ENCODE measurements at regions not wholly inside any gene's neighbourhood (a gene's known extent, or its start where the extent isn't known, plus 50 kb on each side); places are given as distances from the start of the nearest gene placed in this dataset.

DNA sequence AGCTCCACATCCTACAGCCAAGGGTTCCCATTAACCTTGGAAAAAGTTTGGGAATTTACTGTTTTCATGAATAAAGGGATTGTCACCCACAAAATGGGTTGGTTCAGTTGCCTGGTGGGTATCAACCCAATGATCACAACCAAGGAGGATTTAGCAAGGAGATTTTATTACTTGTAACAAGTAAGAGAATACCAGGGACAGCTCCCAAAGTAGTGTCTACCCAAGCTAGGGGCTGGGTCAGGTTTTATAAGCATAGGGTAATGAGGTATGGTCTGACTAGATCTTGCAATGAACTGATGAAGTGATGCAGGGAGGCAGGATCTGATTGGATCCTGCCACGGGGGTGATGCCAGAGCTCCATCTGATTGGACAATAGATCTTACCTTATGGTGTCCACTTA is 681.8 kb downstream of the SLC4A3 start:
- DNase-seq, result no peak

DNA sequence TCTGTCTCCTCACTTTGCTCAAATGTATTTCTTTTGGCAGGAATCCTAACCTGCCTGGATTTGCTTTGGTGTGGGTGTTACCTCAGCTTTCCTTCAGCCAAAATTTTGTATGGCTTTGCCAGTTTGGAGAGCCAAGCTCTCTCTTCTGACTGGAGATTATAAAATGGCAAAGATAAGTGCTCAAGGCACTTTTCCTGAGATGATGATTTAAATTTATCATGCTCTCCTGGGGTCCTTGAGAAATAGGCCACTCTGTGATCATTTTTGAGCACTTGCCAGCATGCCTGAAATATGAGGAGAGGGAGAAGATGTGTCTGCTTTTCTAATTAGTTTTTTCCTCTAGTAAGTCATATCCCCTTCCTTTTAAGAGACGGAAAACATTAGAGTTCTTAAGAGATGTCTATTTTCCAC is 683.0 kb downstream of the SLC4A3 start:
- no peak for DNase-seq

DNA sequence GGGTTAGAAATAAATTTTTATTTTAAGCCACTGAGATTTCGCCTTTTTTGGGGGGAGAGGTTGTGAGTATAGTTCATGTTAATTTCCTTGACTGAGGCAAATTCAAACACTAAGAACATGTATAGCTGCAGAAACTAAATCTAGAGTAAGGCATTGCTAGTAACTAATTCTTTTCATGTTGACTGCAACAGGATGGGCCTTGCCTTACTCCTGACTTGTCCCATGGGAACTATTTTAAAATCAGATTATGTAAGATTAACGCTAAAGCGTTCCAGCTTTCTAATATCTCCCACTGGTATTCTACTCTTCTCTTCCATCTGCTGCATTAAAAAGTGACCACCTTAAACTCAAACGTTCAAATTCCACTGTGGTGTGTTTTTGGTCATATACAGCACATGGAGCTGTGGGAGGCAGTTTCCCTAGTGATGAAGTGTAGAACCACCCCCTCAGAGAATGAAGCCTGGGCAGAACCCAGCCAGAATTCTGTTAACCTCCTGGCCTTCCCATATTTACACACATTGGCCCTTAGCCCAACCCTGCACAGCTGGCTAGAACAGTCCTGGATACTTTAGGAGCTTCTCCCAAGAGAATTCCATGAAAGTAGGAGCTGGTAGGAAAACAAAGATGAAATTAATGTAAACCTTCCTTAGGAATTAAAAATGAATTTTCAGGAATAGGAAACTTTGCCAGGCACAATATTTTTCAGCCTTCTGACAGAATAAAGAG is 687.8 kb downstream of the SLC4A3 start:
- no peak for DNase-seq

DNA sequence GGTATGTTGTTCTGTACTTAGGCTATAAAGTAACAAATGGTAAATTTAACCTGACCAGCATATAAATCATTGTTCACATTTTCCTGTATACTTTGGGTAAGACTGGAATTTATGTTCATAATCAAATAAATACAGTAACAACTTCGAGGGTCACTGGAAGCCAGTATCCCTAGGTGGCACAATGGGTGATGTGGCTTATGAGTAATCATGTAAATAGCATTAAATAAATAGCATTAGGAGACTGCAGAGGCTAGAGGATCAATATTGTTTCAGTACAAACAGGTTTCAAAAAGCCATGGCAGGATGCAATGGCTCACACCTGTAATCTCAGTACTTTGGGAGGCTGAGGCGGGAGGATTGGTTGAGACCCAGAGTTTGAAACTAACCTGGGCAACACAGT is 690.6 kb downstream of the SLC4A3 start:
- no peak for DNase-seq

DNA sequence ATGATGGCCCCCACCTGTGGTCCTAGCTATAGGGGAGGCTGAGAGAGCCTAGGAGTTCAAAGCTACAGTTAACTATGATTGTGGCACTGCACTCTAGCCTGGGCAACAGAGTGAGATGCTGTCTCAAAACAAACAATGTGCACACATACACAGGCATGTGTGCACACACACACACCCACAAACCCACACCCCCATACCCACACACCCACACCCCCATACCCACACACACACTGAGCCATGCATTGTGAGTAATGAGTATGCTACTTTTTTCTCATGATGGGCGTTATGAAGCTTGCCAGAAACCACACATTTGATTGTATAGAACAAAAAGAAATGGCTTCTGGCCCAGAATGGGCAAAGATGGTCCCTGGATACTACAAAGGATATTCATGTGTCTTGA is 691.1 kb downstream of the SLC4A3 start:
- DNase-seq, result no peak

DNA sequence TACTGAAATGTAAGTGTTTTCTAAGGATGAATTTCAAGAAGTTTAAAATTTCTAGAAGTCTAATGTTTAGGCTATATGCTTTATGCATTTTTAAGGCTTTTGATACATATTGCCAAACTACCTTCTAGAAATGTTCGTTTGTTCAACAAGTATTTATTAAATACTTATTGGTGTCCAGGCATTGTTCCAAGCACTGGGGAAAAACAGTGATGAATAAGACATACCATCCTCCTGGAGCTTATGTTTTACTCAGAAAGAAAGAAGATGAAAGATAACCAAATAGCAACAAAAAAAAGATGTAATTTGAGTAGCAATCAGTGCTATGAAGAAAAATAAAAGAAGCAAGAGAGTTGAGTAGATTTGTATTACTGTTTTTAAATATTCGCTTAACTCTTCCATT is 692.9 kb downstream of the SLC4A3 start:
- no peak for DNase-seq

DNA sequence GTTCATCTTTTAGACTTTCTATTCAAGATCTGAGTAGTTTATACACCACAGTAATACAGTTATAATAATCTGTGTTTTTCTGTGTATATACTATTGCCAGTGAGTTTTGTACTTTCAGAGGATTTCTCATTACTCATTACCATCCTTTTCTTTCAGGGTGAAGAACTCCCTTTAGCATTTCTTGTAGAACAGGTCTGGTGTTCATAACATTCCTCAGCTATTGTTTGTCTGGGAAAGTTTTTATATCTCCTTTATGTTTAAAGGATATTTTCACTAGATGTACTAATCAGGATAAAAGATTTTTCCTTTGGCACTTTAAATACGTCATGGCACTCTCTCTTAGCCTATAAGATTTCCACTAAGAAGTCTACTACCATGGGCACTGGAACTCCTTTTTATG is 705.5 kb downstream of the SLC4A3 start:
- DNase-seq, result no peak

DNA sequence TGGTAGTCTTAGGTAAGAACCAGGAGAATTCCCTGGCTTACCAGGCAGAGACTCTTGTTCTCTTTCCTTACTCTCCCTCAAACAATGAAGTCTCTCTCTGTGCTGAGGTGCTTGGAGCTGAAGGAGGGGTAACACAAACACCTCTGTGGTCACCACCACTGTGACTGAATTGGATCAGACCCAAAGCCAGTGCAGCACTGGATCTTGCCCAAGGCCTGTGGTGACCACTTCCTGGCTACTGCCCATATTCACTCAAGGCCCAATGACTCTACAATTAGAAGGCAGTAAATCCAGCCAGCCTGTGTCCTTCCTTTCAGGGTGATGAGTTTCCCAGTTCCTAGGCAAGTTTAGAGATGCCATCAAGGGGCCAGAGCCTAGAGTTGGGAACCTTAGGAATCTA is 706.8 kb downstream of the SLC4A3 start:
- no peak for DNase-seq

DNA sequence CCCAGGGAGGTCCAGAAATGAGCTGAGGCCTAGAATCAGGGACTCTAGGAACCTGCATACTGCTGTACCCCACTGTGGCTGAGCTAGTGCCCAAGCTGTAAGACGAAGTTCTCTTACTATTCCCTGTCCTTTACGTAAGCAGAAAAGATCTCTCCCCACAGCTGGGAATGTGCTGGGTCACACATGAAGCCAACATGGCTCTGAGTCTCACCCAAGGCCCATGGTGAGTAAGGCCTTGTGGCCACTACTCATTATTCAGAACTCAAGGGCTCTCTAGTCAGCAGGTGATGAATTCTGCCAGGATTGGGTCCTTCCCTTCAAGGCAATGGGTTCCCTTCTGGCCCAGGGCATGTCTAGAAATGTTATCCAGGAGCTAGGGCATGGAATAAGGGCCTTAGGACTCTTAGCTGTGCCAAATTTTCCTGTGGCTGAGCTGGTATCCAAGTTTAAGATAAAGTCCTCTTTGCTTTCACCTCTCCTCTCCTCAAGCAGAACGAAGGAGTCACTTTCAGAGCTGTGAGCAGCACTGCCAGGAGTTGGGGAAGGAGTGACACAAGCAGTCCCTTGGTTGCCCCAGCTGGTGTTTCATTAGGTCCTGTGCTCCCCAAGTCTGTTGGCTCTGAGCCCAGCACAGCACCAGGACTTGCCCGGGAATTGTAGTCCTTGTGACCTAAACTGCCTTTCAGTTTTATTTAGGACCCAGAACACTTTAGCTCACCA is 707.6 kb downstream of the SLC4A3 start:
- no peak for DNase-seq

DNA sequence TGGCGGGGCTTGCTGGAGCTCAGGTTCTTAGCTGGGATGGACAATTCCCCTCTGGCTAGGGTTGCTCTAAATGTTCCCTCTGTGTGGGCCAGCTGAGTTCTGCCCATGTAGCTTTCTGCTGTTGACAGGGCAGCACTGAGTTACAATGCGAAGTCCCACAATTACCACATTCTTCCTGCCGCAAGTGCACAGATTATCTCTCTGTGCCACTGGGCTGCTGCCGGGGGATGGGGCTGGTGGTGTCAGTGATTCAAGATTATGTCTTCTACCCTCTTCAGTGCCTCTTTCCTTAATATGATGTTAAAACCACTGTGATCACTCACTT is 708.1 kb downstream of the SLC4A3 start:
- no peak for DNase-seq

DNA sequence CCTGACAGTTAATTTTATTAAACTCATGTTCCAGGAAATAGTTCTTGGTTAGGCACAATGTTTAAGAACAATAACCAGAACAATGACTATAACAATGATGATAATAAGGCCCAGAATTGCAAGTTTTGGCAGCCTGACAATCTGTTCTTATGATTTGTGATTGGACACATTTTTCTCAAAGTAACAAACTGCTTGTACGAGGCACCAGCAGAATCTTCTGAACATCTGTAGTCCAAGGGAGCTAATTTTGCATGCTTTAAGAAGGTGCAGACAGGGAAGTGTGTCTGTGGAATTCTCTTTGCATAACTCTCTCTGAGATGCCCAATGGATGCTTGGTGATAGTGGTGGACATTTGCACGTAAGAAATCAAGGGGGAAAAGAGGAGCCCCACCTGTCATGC is 709.3 kb downstream of the SLC4A3 start:
- no peak for DNase-seq

DNA sequence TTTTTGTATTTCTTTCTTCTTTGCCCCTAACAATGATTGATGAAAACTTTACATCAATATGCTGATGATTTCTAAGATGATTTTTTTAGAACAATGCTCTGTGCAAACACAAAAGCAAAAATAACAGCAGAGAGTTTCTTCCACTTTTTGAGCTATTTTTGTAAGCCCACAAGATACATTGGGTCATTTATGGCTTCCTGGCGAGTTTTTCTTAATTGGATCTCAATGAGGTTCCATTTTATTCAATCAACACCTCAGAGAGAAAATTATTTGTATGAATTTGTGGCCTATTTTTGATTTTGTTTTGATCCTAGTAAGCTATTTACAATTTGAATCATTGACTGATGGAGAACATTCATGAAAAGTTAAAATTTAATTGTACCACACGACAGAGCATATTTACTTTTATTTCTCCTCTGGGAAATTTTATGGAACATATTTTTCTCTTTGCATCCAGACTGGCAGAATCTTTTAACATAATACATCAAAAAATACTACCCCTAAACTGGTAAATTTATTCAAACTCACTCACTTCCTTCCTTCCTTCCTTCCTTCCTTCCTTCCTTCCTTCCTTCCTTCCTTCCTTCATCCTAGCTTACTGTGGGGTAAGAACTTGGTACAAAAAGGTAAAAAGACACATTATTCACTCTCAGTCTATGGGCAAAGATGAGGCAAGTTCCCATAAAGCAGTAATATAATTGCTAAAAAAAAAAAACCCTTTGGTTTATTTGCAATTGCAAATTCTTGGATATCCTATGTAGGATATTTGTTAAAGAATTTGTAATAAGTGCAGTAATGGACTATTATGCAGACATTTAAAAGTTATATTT is 710.4 kb downstream of the SLC4A3 start:
- DNase-seq, result no peak

DNA sequence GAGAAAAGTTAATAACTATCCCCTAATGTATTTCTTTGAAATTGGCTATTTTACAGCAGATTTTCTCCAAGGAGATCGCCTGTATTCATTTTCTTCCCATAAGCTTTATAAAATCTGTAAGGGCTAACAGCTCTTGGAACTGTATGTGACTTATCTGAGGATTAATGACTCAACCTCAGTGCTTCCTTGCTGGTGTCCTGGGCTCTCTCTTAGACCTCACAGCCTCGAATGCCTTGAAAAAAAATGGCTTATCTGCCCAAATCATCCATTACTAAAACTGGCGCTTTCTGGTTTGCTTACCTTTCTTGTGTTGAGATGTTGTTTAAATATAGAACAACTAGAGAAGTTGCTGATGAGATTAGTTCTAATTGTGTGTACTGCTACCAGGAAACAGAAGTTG is 713.6 kb downstream of the SLC4A3 start:
- DNase-seq, result no peak

DNA sequence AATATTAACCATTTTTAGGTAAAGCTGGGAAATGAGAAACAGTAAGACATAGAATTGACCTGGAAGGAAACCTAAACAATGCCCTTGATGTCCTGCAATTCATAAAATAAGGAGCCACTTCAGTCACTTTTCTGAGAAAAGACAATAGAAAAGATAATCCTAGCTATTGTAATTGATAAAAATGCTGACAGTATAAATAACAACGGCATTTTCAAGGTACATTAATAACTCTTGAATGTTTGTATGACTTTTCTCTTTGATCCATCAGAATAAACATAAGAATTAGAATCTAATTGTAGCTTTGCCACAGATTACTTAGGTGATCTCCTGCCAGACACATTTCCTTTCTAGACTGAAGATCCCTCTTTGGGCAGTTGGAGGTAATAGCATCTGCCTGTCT is 719.5 kb downstream of the SLC4A3 start:
- DNase-seq, result no peak

DNA sequence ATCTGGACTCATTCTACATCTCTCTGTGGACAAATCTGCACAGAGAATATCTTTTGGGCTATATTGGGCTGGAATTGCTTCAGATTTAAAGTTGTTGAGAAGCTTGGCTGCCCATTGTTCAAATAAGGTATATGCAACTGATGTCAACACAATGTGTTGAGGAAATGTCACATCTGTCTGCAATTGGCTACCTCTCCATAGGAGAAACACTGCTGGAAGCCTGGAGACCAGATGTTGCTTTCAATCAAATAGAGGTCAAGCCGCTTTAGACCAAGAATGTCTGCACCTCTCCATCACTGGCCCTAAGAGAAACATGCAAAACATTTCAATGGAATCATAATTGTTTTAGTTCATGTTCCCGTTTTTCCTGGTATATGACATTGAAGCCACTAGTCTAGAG is 720.2 kb downstream of the SLC4A3 start:
- DNase-seq, result no peak

DNA sequence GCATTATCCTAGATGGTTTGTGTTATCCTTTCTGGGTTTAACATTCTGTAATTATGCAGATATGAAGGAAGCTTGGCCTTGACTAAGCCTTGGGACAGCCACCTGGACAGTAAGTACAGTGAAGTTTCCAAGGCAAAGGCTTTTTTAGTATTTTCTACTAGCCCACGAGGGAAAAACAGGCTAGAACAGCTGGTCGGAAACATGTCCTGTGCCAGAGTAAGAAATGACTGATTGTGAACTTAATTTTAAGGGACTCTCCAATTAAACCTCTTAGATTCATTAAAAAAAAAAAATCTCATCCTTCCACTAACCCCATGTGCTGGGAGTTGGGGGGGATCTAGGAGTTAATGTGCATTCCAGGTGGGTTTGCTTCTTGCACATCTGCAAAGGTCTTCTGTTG is 720.8 kb downstream of the SLC4A3 start:
- DNase-seq, result no peak

DNA sequence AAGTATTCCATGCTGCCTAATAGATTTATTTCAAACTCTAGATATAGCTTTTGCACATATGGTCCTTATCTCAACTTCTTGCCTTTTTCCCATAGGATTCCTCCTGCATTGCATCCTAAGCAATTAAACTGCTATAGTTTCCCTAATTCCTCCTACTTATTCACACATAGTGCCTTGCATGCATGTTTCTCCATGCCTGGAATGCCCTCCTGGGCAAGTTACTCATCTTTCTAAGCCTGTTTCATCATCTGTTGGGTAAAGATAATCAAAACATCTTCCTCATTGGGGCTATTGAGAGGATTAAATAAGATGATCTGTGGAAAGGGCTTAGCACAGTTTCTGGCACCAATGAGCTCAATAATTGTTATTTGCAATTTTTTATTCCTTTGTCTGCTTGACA is 726.5 kb downstream of the SLC4A3 start:
- DNase-seq, result no peak

DNA sequence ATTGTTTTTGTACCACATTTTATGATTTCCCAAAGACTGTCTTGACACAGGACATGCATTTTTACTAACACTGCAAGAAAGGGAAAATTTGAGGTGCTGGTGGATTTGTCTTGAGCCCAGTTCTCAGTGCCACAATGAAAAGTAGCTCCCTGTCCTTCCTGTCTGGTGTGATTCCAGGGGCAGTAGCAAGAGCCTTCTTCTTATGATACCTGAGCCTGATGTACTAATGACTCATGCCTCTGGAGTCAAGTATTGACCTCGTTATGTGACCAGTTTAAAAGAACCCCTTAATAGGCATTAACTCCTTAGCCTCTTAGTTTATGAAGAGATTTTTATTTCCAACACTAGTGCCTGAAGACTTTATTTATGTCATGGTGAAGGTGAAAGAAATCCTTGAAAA is 728.6 kb downstream of the SLC4A3 start:
- DNase-seq, result no peak

DNA sequence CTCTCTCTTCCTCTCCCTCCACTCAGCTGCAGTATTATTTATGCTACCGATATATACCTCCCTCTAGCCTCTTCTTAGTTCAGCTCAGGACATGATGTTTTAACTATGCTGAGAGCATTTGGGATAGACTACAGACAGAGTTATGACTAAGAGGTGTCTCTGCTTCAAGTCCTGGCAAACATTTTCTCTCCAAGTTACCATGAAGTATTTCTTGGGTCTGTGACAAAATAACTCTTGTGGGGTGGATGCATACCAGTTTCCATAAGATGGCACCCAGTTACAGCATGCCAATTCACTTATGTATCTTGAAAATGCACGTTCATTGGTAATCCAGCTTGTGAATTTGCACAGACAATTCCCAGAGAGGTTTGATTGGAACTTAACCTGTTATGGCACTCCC is 737.6 kb downstream of the SLC4A3 start:
- no peak for DNase-seq

DNA sequence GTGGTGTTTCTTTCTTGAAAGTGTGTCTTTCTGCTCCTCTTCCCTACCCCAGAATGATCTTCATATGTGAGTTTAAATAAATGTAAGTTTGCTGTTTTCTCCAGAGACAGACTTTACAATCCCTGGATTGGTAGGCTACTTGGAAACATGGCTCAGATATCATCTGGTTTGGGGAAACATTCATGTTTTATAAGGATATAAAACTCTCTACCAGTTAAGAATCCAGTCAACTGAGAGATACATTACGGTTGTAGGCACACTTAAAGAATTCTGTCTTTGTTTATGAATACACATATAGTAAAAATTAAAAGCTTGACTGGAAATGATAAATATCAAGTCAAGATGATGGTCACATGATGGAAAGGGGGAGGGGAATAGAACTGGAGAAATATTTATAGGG is 739.3 kb downstream of the SLC4A3 start:
- DNase-seq, result no peak

DNA sequence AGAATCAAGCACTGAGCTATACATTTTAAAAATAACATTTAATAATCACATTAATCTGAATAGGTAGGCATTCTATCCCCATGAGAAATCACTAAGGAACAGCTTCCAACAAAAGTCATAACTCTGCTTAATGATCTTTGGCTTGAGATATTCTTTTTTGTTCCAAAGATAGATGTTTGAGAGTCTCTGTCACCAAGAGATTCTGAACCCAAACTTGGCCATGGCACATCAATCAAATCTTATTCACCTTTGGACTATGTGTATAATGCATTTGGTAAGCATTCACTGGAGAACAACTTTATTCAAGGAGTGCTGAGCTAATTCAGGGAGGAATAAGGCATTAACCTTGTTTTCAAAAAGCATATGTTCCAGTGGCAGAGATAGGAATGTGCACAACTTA is 743.3 kb downstream of the SLC4A3 start:
- no peak for DNase-seq

DNA sequence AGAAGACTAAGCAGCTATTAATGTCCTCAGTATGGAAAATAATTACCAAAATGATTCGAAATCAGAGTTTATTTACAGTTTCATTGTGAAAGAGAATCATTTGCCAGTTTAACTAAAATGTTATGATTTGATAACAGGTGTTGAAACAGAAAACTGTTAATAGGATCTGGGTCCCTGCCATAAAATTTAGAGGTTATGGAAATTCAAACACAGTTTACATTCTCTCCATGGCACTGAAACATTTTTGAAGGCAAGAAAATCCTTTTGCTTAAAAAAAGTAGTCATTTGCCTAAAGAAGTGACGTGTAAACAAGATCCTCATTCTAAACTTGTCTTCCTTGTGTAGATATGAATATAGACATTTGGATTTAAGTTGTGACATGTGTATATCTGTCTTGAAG is 743.8 kb downstream of the SLC4A3 start:
- no peak for DNase-seq

DNA sequence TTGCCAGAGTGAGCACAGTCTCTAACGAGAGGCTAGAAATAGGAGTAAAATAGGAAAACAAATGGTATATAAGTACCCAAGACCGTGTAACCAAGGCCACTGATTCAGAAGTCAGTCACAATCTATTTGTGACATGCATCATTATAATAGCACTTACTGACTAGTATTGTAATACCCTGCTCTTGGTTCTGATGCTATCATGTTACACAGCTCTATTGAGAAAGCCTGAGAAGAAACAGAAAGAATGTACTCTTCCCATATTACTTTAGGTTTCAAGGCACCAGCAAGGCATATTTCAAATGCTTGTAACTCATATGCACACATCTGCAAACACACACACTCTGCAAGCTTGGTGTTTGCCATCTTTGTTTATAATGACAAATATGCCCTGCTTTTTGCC is 746.4 kb downstream of the SLC4A3 start:
- DNase-seq, result no peak

DNA sequence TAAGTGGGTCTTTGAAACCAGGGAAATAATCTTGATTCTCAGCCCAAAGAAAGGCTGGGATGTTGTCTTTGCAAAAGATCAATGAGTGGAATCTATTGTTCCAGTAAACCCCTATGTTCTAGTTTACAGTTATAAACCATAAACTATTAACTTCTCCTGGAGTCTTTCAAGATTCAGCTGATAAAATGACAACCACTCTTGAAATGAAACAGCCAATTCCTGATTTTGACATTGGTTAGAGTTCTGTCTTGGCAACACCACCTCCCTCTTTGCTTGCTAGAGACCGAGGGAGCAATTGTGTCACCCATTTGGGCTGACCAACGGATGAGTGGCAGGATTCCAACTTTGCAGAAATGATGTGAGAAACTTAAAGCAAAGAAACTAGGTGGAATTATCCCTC is 746.9 kb downstream of the SLC4A3 start:
- no peak for DNase-seq

Data from activated T-cell treated with anti-CD3 and anti-CD28 coated beads, Interleukin-2, amount 50 U/mL, for 1 hour (primary cell).